SH-SY5Y (cell line): ENCODE measurements at regions not wholly inside any gene's neighbourhood (a gene's known extent, or its start where the extent isn't known, plus 50 kb on each side); places are given as distances from the start of the nearest gene placed in this dataset.

ENCODE experiments used
- GATA2 ChIP-seq: IDR thresholded peaks from 2 replicates; pipeline ENCODE4 v1.6.1; 2011; ENCODE audit warnings: mild to moderate bottlenecking, low read depth, low read length
- GATA3 ChIP-seq: IDR thresholded peaks from 2 replicates; pipeline ENCODE4 v1.6.1; 2011; ENCODE audit warnings: low read depth, mild to moderate bottlenecking, low read length, moderate library complexity

- TF ChIP-seq GATA2 (no peak), GATA3 (no peak)
These were observed 164.8 kb upstream of the MSX2 start for GRCh38 chr5:174559566-174560090.

GRCh38 chr5:174560861-174561260 is 163.5 kb upstream of the MSX2 start:
- TF ChIP-seq GATA3 (no peak), GATA2 (no peak)

- no peak for TF ChIP-seq GATA2
- TF ChIP-seq GATA3 = no peak
These were observed 160.5 kb upstream of the MSX2 start for GRCh38 chr5:174563899-174564298.

GRCh38 chr5:174567506-174568141 is 156.8 kb upstream of the MSX2 start:
- no peak for TF ChIP-seq GATA3
- no peak for TF ChIP-seq GATA2

- TF ChIP-seq GATA3 (no peak), GATA2 (no peak)
These were observed 153.7 kb upstream of the MSX2 start for GRCh38 chr5:174570662-174571061.

- no peak for TF ChIP-seq GATA3
- TF ChIP-seq GATA2 = no peak
These were observed 152.6 kb upstream of the MSX2 start for GRCh38 chr5:174571662-174572397.

GRCh38 chr5:174572591-174572990 is 151.8 kb upstream of the MSX2 start:
- TF ChIP-seq GATA2 = no peak
- no peak for TF ChIP-seq GATA3

- TF ChIP-seq GATA2 (peak; percentile 44; the same call in 1 of the 2 replicates), GATA3 (no peak)
These were observed 151.0 kb upstream of the MSX2 start for GRCh38 chr5:174573221-174573994.

- TF ChIP-seq GATA3 (no peak), GATA2 (no peak)
These were observed 149.3 kb upstream of the MSX2 start for GRCh38 chr5:174575043-174575442.

- TF ChIP-seq GATA3 (no peak), GATA2 (no peak)
These were observed 148.3 kb upstream of the MSX2 start for GRCh38 chr5:174576042-174576441.

- TF ChIP-seq GATA3 (no peak), GATA2 (no peak)
These were observed 142.9 kb upstream of the MSX2 start for GRCh38 chr5:174581479-174581878.

GRCh38 chr5:174581894-174582293 is 142.5 kb upstream of the MSX2 start:
- TF ChIP-seq GATA2 (no peak), GATA3 (no peak)

GRCh38 chr5:174583071-174583470 is 141.3 kb upstream of the MSX2 start:
- TF ChIP-seq GATA2 (no peak), GATA3 (no peak)

GRCh38 chr5:174585472-174585871 is 138.9 kb upstream of the MSX2 start:
- TF ChIP-seq GATA2 = no peak
- no peak for TF ChIP-seq GATA3

GRCh38 chr5:174589011-174589410 is 135.4 kb upstream of the MSX2 start:
- TF ChIP-seq GATA3 (no peak), GATA2 (no peak)
